HEK293 (cell line): ENCODE measurements at regions not wholly inside any gene's neighbourhood (a gene's known extent, or its start where the extent isn't known, plus 50 kb on each side); places are given as distances from the start of the nearest gene placed in this dataset.

Source experiments
- CTCF ChIA-PET: fragments of 350-600 bp; formaldehyde crosslinking; extraction: SDS; loops from one replicate; lab custom pipeline; 2021; ENCODE audit warnings: antibody characterized with exemption; lab: Yijun Ruan, JAX
- POLR2A ChIA-PET: fragments of 300-600 bp; formaldehyde crosslinking; extraction: SDS; loops from one replicate; lab custom pipeline; 2020; ENCODE audit warnings: antibody characterized with exemption, inconsistent platforms; lab: Yijun Ruan, JAX
- H3K27ac ChIP-seq: fragments of 200-500 bp; sonication (Bioruptor generic); 2 replicates; pipeline ENCODE4 v1.5.1; 2014; ENCODE audit warnings: low read depth, low read length, control low read depth, inconsistent platforms; ENCODE audit errors: extremely low read depth
- H3K36me3 ChIP-seq, 2 experiments: fragments of 200-500 bp in 1 of 2; sonication (Bioruptor generic) in 1 of 2; 1 replicate in 1 of 2; 2 replicates in 1 of 2; pipeline ENCODE4 v1.5.1; 2014 to 2017; ENCODE audit warnings: inconsistent platforms in 2 of 2, low read length in 2 of 2; ENCODE audit not compliant: control insufficient read depth in 2 of 2, insufficient read depth in 1 of 2
- H3K4me1 ChIP-seq: fragments of 200-500 bp; sonication (Bioruptor generic); 2 replicates; pipeline ENCODE4 v1.5.1; 2014; ENCODE audit warnings: mild to moderate bottlenecking, low read length, inconsistent platforms; ENCODE audit not compliant: control insufficient read depth, insufficient read depth
- H3K4me3 ChIP-seq: 2 replicates; pipeline ENCODE4 v1.5.1; 2011; ENCODE audit warnings: low read depth, mild to moderate bottlenecking, control low read depth, low read length, moderate library complexity
- H3K9me3 ChIP-seq: fragments of 200-500 bp; sonication (Bioruptor generic); 2 replicates; pipeline ENCODE4 v1.5.1; 2014; ENCODE audit warnings: low read depth, low read length, inconsistent platforms; ENCODE audit not compliant: control insufficient read depth, insufficient read depth
- BCL11B ChIP-seq: fragments of 450-650 bp; formaldehyde crosslinking; IDR thresholded peaks from 2 replicates; pipeline ENCODE4 v1.5.1; 2016; ENCODE audit warnings: low read depth, missing biosample characterization, missing genetic modification characterization
- PRDM1 ChIP-seq: fragments of 450-650 bp; formaldehyde crosslinking; IDR thresholded peaks from 2 replicates; pipeline ENCODE4; 2016; ENCODE audit warnings: missing biosample characterization, missing genetic modification characterization
- SCRT1 ChIP-seq: fragments of 450-650 bp; formaldehyde crosslinking; IDR thresholded peaks from 2 replicates; pipeline ENCODE4 v1.5.1; 2016; ENCODE audit warnings: missing biosample characterization, missing genetic modification characterization, borderline replicate concordance
- SETDB1 ChIP-seq: IDR thresholded peaks from one replicate; pipeline ENCODE4 v1.6.1; 2017; ENCODE audit warnings: mild to moderate bottlenecking, low read length, moderate library complexity, mixed read lengths; ENCODE audit not compliant: insufficient read length
- TRIM28 ChIP-seq: IDR thresholded peaks from 2 replicates; pipeline ENCODE4 v1.6.1; 2011; ENCODE audit warnings: low read length, control low read depth, borderline replicate concordance
- TSHZ1 ChIP-seq: fragments of 450-650 bp; formaldehyde crosslinking; IDR thresholded peaks from 2 replicates; pipeline ENCODE4 v1.5.1; 2016; ENCODE audit warnings: missing biosample characterization, missing genetic modification characterization, borderline replicate concordance
- ZBTB10 ChIP-seq: fragments of 450-650 bp; formaldehyde crosslinking; IDR thresholded peaks from 2 replicates; pipeline ENCODE4 v1.5.1; 2016; ENCODE audit warnings: missing biosample characterization, missing genetic modification characterization
- ZBTB17 ChIP-seq: fragments of 450-650 bp; formaldehyde crosslinking; IDR thresholded peaks from 2 replicates; pipeline ENCODE4 v1.5.1; 2016; ENCODE audit warnings: missing biosample characterization, missing genetic modification characterization
- ZFHX2 ChIP-seq: fragments of 450-650 bp; formaldehyde crosslinking; conservative IDR thresholded peaks from 2 replicates; pipeline ENCODE4 v1.5.1; 2016; ENCODE audit warnings: missing biosample characterization, missing genetic modification characterization
- ZNF112 ChIP-seq: fragments of 450-650 bp; formaldehyde crosslinking; IDR thresholded peaks from 2 replicates; pipeline ENCODE4 v1.5.0; 2017; ENCODE audit warnings: missing biosample characterization, missing genetic modification characterization
- ZNF2 ChIP-seq: fragments of 450-650 bp; formaldehyde crosslinking; IDR thresholded peaks from 2 replicates; pipeline ENCODE4 v1.5.1; 2016; ENCODE audit warnings: missing biosample characterization, missing genetic modification characterization
- ZNF239 ChIP-seq: fragments of 450-650 bp; formaldehyde crosslinking; IDR thresholded peaks from 2 replicates; pipeline ENCODE4 v1.5.1; 2016; ENCODE audit warnings: missing biosample characterization, missing genetic modification characterization
- ZNF416 ChIP-seq: fragments of 450-650 bp; formaldehyde crosslinking; IDR thresholded peaks from 2 replicates; pipeline ENCODE4 v1.5.1; 2016; ENCODE audit warnings: missing biosample characterization, missing genetic modification characterization
- ZNF561 ChIP-seq: fragments of 450-650 bp; IDR thresholded peaks from 2 replicates; pipeline ENCODE4 v1.5.1; 2018; ENCODE audit warnings: missing biosample characterization, missing genetic modification characterization, borderline replicate concordance
- TF ChIP-seq, protein P1 (sequence below): fragments of 450-650 bp; formaldehyde crosslinking; conservative IDR thresholded peaks from 2 replicates; pipeline ENCODE4 v1.5.1; 2016; ENCODE audit warnings: low read depth, missing biosample characterization, missing genetic modification characterization

DNA sequence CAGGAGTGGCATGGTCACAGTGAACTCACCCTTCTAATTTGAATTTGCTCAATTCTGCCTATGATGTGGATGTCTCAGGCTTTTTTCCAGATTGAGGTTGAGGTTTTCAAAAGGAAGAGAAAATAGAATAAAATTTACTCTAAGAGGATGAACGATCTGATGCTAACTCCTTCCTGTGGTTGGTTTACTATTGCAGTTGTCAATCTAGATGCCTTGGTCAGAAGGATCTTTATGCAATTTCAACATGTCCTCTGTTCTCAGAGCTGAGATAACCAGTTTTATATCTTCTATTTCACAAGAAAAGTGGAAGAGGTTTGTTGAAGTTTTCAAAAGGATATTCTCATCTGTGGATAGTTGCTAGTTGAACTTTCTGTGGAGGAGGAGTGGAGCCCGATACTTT is 150.7 kb upstream of the WDR11 start:
- CTCF ChIA-PET = interaction anchor here (0.6 kb wide), 1 partner anchor 277 kb away, joined by 3 read pairs; no protein-coding TSS in a partner anchor

More for the DNA sequence above, 150.7 kb upstream of the WDR11 start:
- TF ChIP-seq ZNF561 (tag by site-specific recombination) (no peak), ZNF112 (tag by site-specific recombination) (no peak), SETDB1 (no peak), ZNF416 (tag by site-specific recombination) (no peak), PRDM1 (tag by site-specific recombination) (no peak), TSHZ1 (tag by site-specific recombination) (no peak), TRIM28 (no peak), ZNF2 (tag by site-specific recombination) (no peak), ZBTB10 (tag by site-specific recombination) (no peak), SCRT1 (tag by site-specific recombination) (no peak), ZFHX2 (tag by site-specific recombination) (no peak), ZNF239 (tag by site-specific recombination) (no peak), BCL11B (tag by site-specific recombination) (no peak), ZBTB17 (tag by site-specific recombination) (no peak)
- TF ChIP-seq, protein P1, sequence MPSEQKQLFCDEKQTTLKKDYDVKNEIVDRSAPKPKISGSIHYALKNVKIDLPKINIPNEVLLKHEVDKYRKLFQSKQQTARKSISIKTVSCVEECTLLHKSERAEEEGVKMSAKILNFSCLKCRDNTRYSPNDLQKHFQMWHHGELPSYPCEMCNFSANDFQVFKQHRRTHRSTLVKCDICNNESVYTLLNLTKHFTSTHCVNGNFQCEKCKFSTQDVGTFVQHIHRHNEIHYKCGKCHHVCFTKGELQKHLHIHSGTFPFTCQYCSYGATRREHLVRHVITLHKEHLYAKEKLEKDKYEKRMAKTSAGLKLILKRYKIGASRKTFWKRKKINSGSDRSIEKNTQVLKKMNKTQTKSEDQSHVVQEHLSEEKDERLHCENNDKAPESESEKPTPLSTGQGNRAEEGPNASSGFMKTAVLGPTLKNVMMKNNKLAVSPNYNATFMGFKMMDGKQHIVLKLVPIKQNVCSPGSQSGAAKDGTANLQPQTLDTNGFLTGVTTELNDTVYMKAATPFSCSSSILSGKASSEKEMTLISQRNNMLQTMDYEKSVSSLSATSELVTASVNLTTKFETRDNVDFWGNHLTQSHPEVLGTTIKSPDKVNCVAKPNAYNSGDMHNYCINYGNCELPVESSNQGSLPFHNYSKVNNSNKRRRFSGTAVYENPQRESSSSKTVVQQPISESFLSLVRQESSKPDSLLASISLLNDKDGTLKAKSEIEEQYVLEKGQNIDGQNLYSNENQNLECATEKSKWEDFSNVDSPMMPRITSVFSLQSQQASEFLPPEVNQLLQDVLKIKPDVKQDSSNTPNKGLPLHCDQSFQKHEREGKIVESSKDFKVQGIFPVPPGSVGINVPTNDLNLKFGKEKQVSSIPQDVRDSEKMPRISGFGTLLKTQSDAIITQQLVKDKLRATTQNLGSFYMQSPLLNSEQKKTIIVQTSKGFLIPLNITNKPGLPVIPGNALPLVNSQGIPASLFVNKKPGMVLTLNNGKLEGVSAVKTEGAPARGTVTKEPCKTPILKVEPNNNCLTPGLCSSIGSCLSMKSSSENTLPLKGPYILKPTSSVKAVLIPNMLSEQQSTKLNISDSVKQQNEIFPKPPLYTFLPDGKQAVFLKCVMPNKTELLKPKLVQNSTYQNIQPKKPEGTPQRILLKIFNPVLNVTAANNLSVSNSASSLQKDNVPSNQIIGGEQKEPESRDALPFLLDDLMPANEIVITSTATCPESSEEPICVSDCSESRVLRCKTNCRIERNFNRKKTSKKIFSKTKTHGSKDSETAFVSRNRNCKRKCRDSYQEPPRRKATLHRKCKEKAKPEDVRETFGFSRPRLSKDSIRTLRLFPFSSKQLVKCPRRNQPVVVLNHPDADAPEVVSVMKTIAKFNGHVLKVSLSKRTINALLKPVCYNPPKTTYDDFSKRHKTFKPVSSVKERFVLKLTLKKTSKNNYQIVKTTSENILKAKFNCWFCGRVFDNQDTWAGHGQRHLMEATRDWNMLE (tag by site-specific recombination) = no peak
- H3K4me3 ChIP-seq = no peak overlapping the region
- no peaks in the 10 kb centered on the region for H3K9me3 ChIP-seq
- POLR2A ChIA-PET = no interaction called here
- H3K36me3 ChIP-seq = no peaks in the 10 kb centered on the region
- no peak overlapping the region for H3K27ac ChIP-seq
- H3K4me1 ChIP-seq = no peaks in the 10 kb centered on the region
